ENCODE measurements at regions not wholly inside any gene's neighbourhood (a gene's known extent, or its start where the extent isn't known, plus 50 kb on each side); places are given as distances from the start of the nearest gene placed in this dataset.

- peak; percentile 43 for DNase-seq (ENCODE audit: low read depth)
- no peak overlapping the region for H3K4me3 ChIP-seq (ENCODE audit: low read length)
- no peak for TF ChIP-seq CTCF (conservative IDR thresholded peaks at IDR 0.05; ENCODE audit: low read length)
Observed at GRCh38 chr1:221328371-221328770, 413.5 kb downstream of the DUSP10 start.

GRCh38 chr1:221331273-221332183 lies 410.4 kb downstream of the DUSP10 start:
- no peak for TF ChIP-seq CTCF (conservative IDR thresholded peaks at IDR 0.05; ENCODE audit: low read length)
- H3K4me3 ChIP-seq (ENCODE audit: low read length): no peak overlapping the region
- DNase-seq (ENCODE audit: low read depth): no peak

GRCh38 chr1:221334062-221334461 lies 407.8 kb downstream of the DUSP10 start:
- TF ChIP-seq CTCF (conservative IDR thresholded peaks at IDR 0.05; ENCODE audit: low read length): no peak
- DNase-seq (ENCODE audit: low read depth): no peak
- H3K4me3 ChIP-seq (ENCODE audit: low read length): no peak overlapping the region

- DNase-seq (ENCODE audit: low read depth): peak; percentile 94
- peak overlapping the region; percentile 29 for H3K4me3 ChIP-seq (ENCODE audit: low read length)
- TF ChIP-seq CTCF (conservative IDR thresholded peaks at IDR 0.05; ENCODE audit: low read length): no peak
Observed at GRCh38 chr1:221335161-221336101, 406.5 kb downstream of the DUSP10 start.

GRCh38 chr1:221336126-221336525 lies 405.8 kb downstream of the DUSP10 start:
- no peak for TF ChIP-seq CTCF (conservative IDR thresholded peaks at IDR 0.05; ENCODE audit: low read length)
- DNase-seq (ENCODE audit: low read depth): peak; percentile 55
- H3K4me3 ChIP-seq (ENCODE audit: low read length): peak overlapping the region; percentile 29

GRCh38 chr1:221337106-221337505 lies 404.8 kb downstream of the DUSP10 start:
- DNase-seq (ENCODE audit: low read depth): no peak
- H3K4me3 ChIP-seq (ENCODE audit: low read length): no peak overlapping the region
- no peak for TF ChIP-seq CTCF (conservative IDR thresholded peaks at IDR 0.05; ENCODE audit: low read length)

All from AG10803 (cell line).